ENCODE measurements at regions not wholly inside any gene's neighbourhood (a gene's known extent, or its start where the extent isn't known, plus 50 kb on each side); places are given as distances from the start of the nearest gene placed in this dataset.

- H4K20me1 ChIP-seq (ENCODE audit: control insufficient read depth, insufficient read depth, insufficient read length) = no peaks in the 10 kb centered on the region
- no peak overlapping the region for H3K9ac ChIP-seq (ENCODE audit: extremely low read depth, insufficient read length, low read length)
- H3K56ac ChIP-seq (ENCODE audit: insufficient read length, low read depth, low read length) = no peak overlapping the region
- H3K79me1 ChIP-seq (ENCODE audit: insufficient read depth, low read depth, low read length, poor library complexity, severe bottlenecking) = no peaks in the 10 kb centered on the region
- no peak overlapping the region for H3K27ac Mint-ChIP-seq
- no peak overlapping the region for H3K4ac ChIP-seq (ENCODE audit: low read depth, low read length)
- no peak overlapping the region for H2BK15ac ChIP-seq (ENCODE audit: low read depth, low read length)
- no peak overlapping the region for H4K91ac ChIP-seq (ENCODE audit: insufficient read length, low read depth, low read length)
- no peaks in the 10 kb centered on the region for H3K4me1 ChIP-seq (ENCODE audit: insufficient read depth, low read length)
- H3K79me2 ChIP-seq (ENCODE audit: insufficient read depth, low read length) = no peaks in the 10 kb centered on the region
- H3K18ac ChIP-seq (ENCODE audit: insufficient read length, low read depth, low read length) = no peak overlapping the region
- no peak for DNase-seq
- H3K4me1 Mint-ChIP-seq = no peaks in the 10 kb centered on the region
- peaks cover 0 to 1% (median 0%) of the 10 kb centered on the region in 3 experiments; a peak in 1 of 7 replicates for H3K36me3 Mint-ChIP-seq (ENCODE audit: insufficient read depth in 1 of 3, low read depth in 3 of 3)
- no peaks in the 10 kb centered on the region for H3K27me3 ChIP-seq (ENCODE audit: insufficient read depth, low read length)
- H2BK12ac ChIP-seq (ENCODE audit: insufficient read length, low read depth, low read length) = no peak overlapping the region
- TF ChIP-seq CTCF (conservative IDR thresholded peaks at IDR 0.05) = no peak
- no peak overlapping the region for H3K4me3 Mint-ChIP-seq
- H2BK120ac ChIP-seq (ENCODE audit: low read depth, low read length, poor library complexity, severe bottlenecking) = no peak overlapping the region
- no peak overlapping the region for H2AK5ac ChIP-seq (ENCODE audit: insufficient read length, low read length)
- H4K8ac ChIP-seq (replicated peaks; ENCODE audit: insufficient read length, low read depth, low read length) = no peak overlapping the region
- H2BK5ac ChIP-seq (ENCODE audit: insufficient read length, low read length) = no peak overlapping the region
- no peaks in the 10 kb centered on the region for H3K23me2 ChIP-seq (ENCODE audit: insufficient read length, low read depth, low read length, poor library complexity, severe bottlenecking)
- no peak overlapping the region for H3K14ac ChIP-seq (ENCODE audit: insufficient read depth, low read length)
- H3K27me3 Mint-ChIP-seq (ENCODE audit: low read depth) = no peaks in the 10 kb centered on the region; the same call in 1 of the 2 replicates
- no peak overlapping the region for H3K23ac ChIP-seq (ENCODE audit: insufficient read length, low read depth, low read length)
- H3K9me3 Mint-ChIP-seq = no peaks in the 10 kb centered on the region
- no peak overlapping the region for H2AFZ ChIP-seq (ENCODE audit: low read length)
- no peaks in the 10 kb centered on the region for H3K9me3 ChIP-seq (ENCODE audit: control insufficient read depth, low read depth, low read length)
- H2BK20ac ChIP-seq (ENCODE audit: low read depth, low read length, poor library complexity, severe bottlenecking) = no peak overlapping the region
- H3T11ph ChIP-seq (ENCODE audit: low read length) = no peak overlapping the region
- no peak overlapping the region for H3K27ac ChIP-seq (ENCODE audit: insufficient read length, low read depth, low read length)
- WGBS (ENCODE audit: extremely low coverage, insufficient read length, low lambda C conversion rate) = no CpG with 5 or more reads among the region's 2 CpGs
- no peak overlapping the region for H3K4me2 ChIP-seq (ENCODE audit: insufficient read depth, insufficient read length, low read length)
- no peak overlapping the region for H4K5ac ChIP-seq (ENCODE audit: insufficient read length, low read depth, low read length)
Measured at GRCh38 chr11:95542868-95543551, 246.6 kb downstream of the FAM76B start.
